ENCODE measurements at regions not wholly inside any gene's neighbourhood (a gene's known extent, or its start where the extent isn't known, plus 50 kb on each side); places are given as distances from the start of the nearest gene placed in this dataset.

DNA sequence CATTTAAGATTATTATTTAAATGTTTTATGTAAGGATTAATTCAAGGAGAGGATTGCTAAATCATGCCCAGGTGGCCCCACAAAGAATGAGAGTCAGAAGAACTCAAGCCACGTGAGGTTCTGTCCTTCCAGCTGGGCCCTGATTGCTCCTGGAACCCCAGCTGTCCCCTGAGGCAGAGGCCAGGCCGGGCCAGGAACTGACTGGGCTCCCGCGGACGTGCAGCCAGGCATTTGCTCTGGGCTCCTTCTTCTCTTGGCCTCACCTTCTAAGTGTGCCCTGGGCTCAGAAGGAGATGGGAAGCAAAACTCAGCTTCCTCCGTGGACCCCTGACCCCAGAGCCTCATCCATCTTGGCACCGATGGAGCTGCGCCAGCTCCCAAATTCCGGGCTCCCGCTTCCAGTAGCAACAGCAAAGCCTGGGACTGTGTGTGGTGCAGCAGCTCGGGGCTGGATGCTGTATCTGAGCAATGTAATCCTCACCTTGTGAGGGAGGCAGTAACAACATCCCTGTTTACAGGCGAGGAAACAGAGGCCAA lies 250.6 kb upstream of the PPP2R2D start:
- TF ChIP-seq EP300 (IDR thresholded peaks at IDR 0.05): no peak
- TF ChIP-seq CTCF (IDR thresholded peaks at IDR 0.05): no peak
- no peak for TF ChIP-seq POLR2A (IDR thresholded peaks at IDR 0.05)
- 50 to 69% methylated on average over 12 of the region's 12 CpGs for WGBS, 2 donors
- no peak overlapping the region for H3K4me3 ChIP-seq
- H3K36me3 ChIP-seq: no peaks in the 10 kb centered on the region
- DNase-seq (ENCODE audit: low spot score in 2 of 2): no peak
- peaks cover 0 to 12% of the 10 kb centered on the region in 2 donors for H3K27me3 ChIP-seq
- H3K4me1 ChIP-seq: peaks cover 0 to 4% (median 0%) of the 10 kb centered on the region in 4 donors
- H3K9me3 ChIP-seq: no peaks in the 10 kb centered on the region
- H3K27ac ChIP-seq: no peak overlapping the region

GRCh38 chr10:131650771-131651673 lies 249.8 kb upstream of the PPP2R2D start:
- H3K36me3 ChIP-seq: no peaks in the 10 kb centered on the region
- H3K27me3 ChIP-seq: peaks cover 0 to 12% of the 10 kb centered on the region in 2 donors
- peaks cover 0 to 4% (median 0%) of the 10 kb centered on the region in 4 donors for H3K4me1 ChIP-seq
- no peaks in the 10 kb centered on the region for H3K9me3 ChIP-seq
- TF ChIP-seq POLR2A (IDR thresholded peaks at IDR 0.05): no peak
- no peak for TF ChIP-seq CTCF (IDR thresholded peaks at IDR 0.05)
- TF ChIP-seq EP300 (IDR thresholded peaks at IDR 0.05): no peak
- 77 to 79% methylated on average over 23 of the region's 23 CpGs for WGBS, 2 donors
- no peak for DNase-seq (ENCODE audit: low spot score in 2 of 2)
- no peak overlapping the region for H3K27ac ChIP-seq
- H3K4me3 ChIP-seq: no peak overlapping the region

DNA sequence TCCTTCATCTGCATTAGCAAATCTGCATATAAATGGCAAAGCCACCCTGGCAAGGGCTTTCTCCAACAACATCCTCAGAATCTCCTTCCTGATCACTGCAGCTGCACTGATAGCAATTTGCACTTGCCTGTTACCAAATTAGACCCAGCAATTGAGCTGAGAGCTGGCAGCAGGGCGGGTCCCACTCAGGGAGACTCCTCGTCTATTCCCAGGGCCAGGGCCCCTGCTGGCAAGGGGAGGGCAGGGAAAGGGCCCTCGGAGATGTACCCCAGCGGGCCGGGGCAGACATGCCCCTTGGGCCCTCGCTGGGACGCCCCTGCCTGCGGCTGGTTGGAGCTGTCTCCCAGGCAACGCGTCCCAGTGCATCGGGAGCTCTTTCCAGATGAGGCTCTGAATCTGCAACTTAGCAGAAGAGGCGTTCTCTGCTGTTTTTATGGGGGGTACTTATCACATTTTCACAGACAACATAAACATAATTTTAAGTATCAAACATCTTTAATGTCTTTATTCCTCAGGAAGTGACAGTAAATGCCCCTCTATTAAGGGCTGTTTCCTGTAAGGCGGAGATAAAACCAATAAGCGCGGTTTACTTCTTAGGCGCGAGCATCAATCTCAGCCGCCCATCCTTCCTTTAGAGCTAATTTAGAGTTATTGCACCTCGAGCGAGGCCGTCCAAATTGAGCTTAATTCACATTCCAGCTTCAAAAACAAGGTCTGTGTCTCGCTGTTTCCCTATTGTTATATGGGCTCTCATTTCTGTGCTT lies 249.0 kb upstream of the PPP2R2D start:
- 12 to 14% methylated on average over 14 to 17 of the region's 22 CpGs for WGBS, 2 donors

GRCh38 chr10:131652438-131653139 lies 248.2 kb upstream of the PPP2R2D start:
- H3K9me3 ChIP-seq: no peaks in the 10 kb centered on the region
- no peak for TF ChIP-seq POLR2A (IDR thresholded peaks at IDR 0.05)
- TF ChIP-seq EP300 (IDR thresholded peaks at IDR 0.05): no peak
- no peak for TF ChIP-seq CTCF (IDR thresholded peaks at IDR 0.05)
- H3K36me3 ChIP-seq: no peaks in the 10 kb centered on the region
- peaks cover 0 to 4% (median 0%) of the 10 kb centered on the region in 4 donors for H3K4me1 ChIP-seq
- no peak overlapping the region for H3K27ac ChIP-seq
- 15 to 22% methylated on average over 22 of the region's 22 CpGs for WGBS, 2 donors
- H3K4me3 ChIP-seq: no peak overlapping the region
- no peak for DNase-seq (ENCODE audit: low spot score in 2 of 2)
- peaks cover 0 to 12% of the 10 kb centered on the region in 2 donors for H3K27me3 ChIP-seq

More for the DNA sequence above, 249.0 kb upstream of the PPP2R2D start:
- Histone ChIP-seq H3K4me3 (no peak overlapping the region), H3K36me3 (no peaks in the 10 kb centered on the region), H3K27me3 (peaks cover 0 to 12% of the 10 kb centered on the region in 2 donors), H3K9me3 (no peaks in the 10 kb centered on the region), H3K27ac (no peak overlapping the region), H3K4me1 (peaks cover 0 to 4% (median 0%) of the 10 kb centered on the region in 4 donors)
- no peak for DNase-seq (ENCODE audit: low spot score in 2 of 2)
- no peak for TF ChIP-seq POLR2A (IDR thresholded peaks at IDR 0.05)
- TF ChIP-seq CTCF (IDR thresholded peaks at IDR 0.05): no peak
- TF ChIP-seq EP300 (IDR thresholded peaks at IDR 0.05): no peak
